ENCODE measurements at regions not wholly inside any gene's neighbourhood (a gene's known extent, or its start where the extent isn't known, plus 50 kb on each side); places are given as distances from the start of the nearest gene placed in this dataset.
"Not testable (repeated sequence)": the region's sequence is repeated elsewhere in the genome, so short reads cannot be mapped to it uniquely, and the experiment has no call there.

DNA sequence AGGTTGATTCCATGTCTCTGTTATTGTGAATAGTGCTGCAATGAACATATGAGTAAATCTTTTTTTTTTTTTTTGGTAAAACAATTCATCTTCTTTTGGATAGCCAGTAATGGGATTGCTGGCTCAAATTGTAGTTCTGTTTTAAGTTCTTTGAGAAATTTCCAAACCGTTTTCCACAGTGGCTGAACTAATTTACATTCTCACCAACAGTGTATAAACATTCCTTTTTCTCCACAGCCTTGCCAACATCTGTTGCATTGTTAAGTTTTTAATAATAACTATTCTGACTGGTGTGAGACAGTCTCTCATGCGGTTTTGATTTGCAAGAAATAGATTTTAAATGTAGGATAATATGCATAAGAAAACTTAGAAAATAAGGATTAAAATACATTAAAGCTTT lies 279.0 kb upstream of the EPHA3 start:
- Histone ChIP-seq H3K4me1 (ENCODE audit: control insufficient read depth in 3 of 3, insufficient read depth in 3 of 3, low read length in 3 of 3) (no peaks in the 10 kb centered on the region), H3K9ac (ENCODE audit: low read depth in 1 of 3, low read length in 3 of 3) (no peak overlapping the region), H3K9me3 (ENCODE audit: control insufficient read depth in 3 of 3, low read length in 3 of 3) (no peaks in the 10 kb centered on the region), H3K4me3 (ENCODE audit: low read length in 3 of 3) (no peak overlapping the region), H3K27me3 (ENCODE audit: control insufficient read depth in 3 of 3, insufficient read depth in 3 of 3, low read length in 3 of 3) (no peaks in the 10 kb centered on the region), H3K27ac (ENCODE audit: low read depth, low read length) (no peak overlapping the region), H3K36me3 (ENCODE audit: control insufficient read depth in 3 of 3, insufficient read depth in 3 of 3, low read length in 3 of 3) (no peaks in the 10 kb centered on the region)

DNA sequence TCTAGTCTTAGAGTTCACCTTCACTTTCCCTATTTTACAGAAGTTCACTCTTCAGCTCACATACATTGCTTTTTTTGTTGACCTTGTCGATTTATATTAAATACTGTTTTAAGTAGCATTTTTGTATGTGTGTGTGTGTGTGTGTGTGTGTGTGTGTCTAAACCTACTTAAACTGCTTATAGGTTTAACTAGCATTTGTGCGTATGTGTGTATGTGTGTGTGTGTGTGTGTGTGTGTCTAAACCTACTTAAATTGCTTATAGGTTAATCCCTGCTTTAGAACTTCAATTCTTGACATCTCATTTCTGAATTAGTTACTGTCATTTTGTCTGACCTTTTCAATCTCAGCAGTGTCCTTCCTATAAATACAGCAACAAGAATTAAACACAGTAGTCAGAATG lies 254.8 kb upstream of the EPHA3 start:
- no peak overlapping the region for H3K27ac ChIP-seq (ENCODE audit: low read depth, low read length)
- no peaks in the 10 kb centered on the region for H3K36me3 ChIP-seq (ENCODE audit: control insufficient read depth in 3 of 3, insufficient read depth in 3 of 3, low read length in 3 of 3)
- H3K4me3 ChIP-seq (ENCODE audit: low read length in 3 of 3): no peak overlapping the region
- no peaks in the 10 kb centered on the region for H3K27me3 ChIP-seq (ENCODE audit: control insufficient read depth in 3 of 3, insufficient read depth in 3 of 3, low read length in 3 of 3)
- peaks cover 0 to 2% (median 0%) of the 10 kb centered on the region in 3 donors for H3K9me3 ChIP-seq (ENCODE audit: control insufficient read depth in 3 of 3, low read length in 3 of 3)
- no peaks in the 10 kb centered on the region for H3K4me1 ChIP-seq (ENCODE audit: control insufficient read depth in 3 of 3, insufficient read depth in 3 of 3, low read length in 3 of 3)
- H3K9ac ChIP-seq (ENCODE audit: low read depth in 1 of 3, low read length in 3 of 3): no peak overlapping the region

DNA sequence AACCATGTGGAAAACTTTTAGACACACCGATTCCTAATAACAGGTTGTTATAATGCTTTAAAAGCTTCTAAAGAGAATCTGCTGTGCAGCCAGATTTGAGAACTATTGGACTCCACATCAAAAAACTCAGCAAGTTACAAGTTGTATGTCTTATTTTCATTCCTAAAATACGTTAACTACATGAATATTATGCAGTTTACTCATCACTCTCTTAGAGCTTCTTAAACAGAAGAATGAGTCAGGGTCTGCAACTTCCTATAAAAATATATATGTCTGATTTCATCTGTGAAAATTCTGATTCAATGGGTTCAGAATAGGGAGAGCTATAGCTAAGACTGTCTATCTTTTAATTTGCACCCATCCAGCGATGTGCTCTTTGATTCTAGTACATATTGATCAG lies 244.2 kb upstream of the EPHA3 start:
- no peak overlapping the region for H3K9ac ChIP-seq (ENCODE audit: low read depth in 1 of 3, low read length in 3 of 3)
- H3K27me3 ChIP-seq (ENCODE audit: control insufficient read depth in 3 of 3, insufficient read depth in 3 of 3, low read length in 3 of 3): no peaks in the 10 kb centered on the region
- no peaks in the 10 kb centered on the region for H3K9me3 ChIP-seq (ENCODE audit: control insufficient read depth in 3 of 3, low read length in 3 of 3)
- H3K4me1 ChIP-seq (ENCODE audit: control insufficient read depth in 3 of 3, insufficient read depth in 3 of 3, low read length in 3 of 3): no peaks in the 10 kb centered on the region
- no peak overlapping the region for H3K27ac ChIP-seq (ENCODE audit: low read depth, low read length)
- H3K36me3 ChIP-seq (ENCODE audit: control insufficient read depth in 3 of 3, insufficient read depth in 3 of 3, low read length in 3 of 3): no peaks in the 10 kb centered on the region
- H3K4me3 ChIP-seq (ENCODE audit: low read length in 3 of 3): no peak overlapping the region

DNA sequence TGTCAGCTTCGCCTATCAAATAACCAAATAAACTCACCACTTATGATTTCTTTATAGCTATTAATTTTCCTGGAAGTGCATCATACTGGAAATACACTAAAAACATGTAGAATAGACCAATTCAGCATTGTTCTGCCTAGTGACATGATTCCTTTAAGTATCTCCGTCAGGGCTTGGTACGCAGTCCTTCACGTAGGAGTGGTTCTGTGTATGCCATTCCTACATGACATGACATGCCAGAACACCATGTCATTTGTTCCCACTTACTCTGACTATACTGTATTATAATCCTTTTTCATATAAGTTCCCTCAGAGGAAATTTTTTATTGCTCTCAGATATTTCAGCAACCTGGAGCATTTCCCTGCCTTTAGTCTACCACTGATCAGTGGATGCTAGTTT lies 230.7 kb upstream of the EPHA3 start:
- H3K9me3 ChIP-seq (ENCODE audit: control insufficient read depth in 3 of 3, low read length in 3 of 3): no peaks in the 10 kb centered on the region
- H3K27me3 ChIP-seq (ENCODE audit: control insufficient read depth in 3 of 3, insufficient read depth in 3 of 3, low read length in 3 of 3): no peaks in the 10 kb centered on the region
- no peak overlapping the region for H3K9ac ChIP-seq (ENCODE audit: low read depth in 1 of 3, low read length in 3 of 3)
- H3K36me3 ChIP-seq (ENCODE audit: control insufficient read depth in 3 of 3, insufficient read depth in 3 of 3, low read length in 3 of 3): no peaks in the 10 kb centered on the region
- no peak overlapping the region for H3K27ac ChIP-seq (ENCODE audit: low read depth, low read length)
- H3K4me3 ChIP-seq (ENCODE audit: low read length in 3 of 3): no peak overlapping the region
- no peaks in the 10 kb centered on the region for H3K4me1 ChIP-seq (ENCODE audit: control insufficient read depth in 3 of 3, insufficient read depth in 3 of 3, low read length in 3 of 3)

DNA sequence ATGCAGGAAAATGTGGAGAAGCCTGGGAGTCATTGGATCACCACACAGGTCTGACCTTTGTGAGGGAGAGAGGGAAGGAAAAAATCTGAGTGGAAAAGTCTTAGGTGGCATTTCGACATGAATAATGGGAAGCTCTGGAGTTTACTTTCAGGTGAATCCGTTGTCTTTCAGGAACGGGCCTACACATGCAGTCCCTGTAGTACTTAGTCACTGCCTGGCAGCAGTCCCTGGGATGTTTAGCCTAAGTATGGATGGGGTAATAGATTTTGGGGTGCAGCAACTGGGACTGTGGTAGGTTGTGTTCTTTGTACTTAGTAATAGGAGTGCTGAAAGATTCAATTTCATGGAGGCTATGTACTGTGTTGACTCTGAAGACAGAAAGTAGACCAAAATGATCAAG lies 227.5 kb upstream of the EPHA3 start:
- Histone ChIP-seq H3K4me1 (ENCODE audit: control insufficient read depth in 3 of 3, insufficient read depth in 3 of 3, low read length in 3 of 3) (no peaks in the 10 kb centered on the region), H3K9me3 (ENCODE audit: control insufficient read depth in 3 of 3, low read length in 3 of 3) (no peaks in the 10 kb centered on the region), H3K36me3 (ENCODE audit: control insufficient read depth in 3 of 3, insufficient read depth in 3 of 3, low read length in 3 of 3) (no peaks in the 10 kb centered on the region), H3K27me3 (ENCODE audit: control insufficient read depth in 3 of 3, insufficient read depth in 3 of 3, low read length in 3 of 3) (no peaks in the 10 kb centered on the region), H3K27ac (ENCODE audit: low read depth, low read length) (no peak overlapping the region), H3K4me3 (ENCODE audit: low read length in 3 of 3) (no peak overlapping the region), H3K9ac (ENCODE audit: low read depth in 1 of 3, low read length in 3 of 3) (no peak overlapping the region)

DNA sequence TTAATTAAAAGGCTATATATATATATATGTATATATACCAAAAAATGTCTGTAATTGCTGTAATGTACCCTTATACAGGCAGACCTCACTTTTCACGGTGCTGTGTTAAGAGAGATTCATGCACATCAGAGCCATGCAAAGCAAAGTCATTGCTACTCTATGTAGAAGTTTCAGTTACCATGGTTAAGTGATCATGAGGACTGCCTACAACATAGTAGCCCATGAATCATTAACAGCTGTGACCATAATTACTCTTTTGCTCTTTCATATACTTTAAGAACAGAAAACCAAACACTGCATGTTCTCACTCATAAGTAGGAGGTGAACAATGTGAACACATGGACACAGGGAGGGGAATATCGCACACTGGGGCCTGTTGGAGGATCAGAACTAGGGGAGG lies 225.3 kb upstream of the EPHA3 start:
- Histone ChIP-seq H3K27me3 (ENCODE audit: control insufficient read depth in 3 of 3, insufficient read depth in 3 of 3, low read length in 3 of 3) (no peaks in the 10 kb centered on the region), H3K9me3 (ENCODE audit: control insufficient read depth in 3 of 3, low read length in 3 of 3) (no peaks in the 10 kb centered on the region), H3K4me3 (ENCODE audit: low read length in 3 of 3) (no peak overlapping the region), H3K9ac (ENCODE audit: low read depth in 1 of 3, low read length in 3 of 3) (no peak overlapping the region), H3K36me3 (ENCODE audit: control insufficient read depth in 3 of 3, insufficient read depth in 3 of 3, low read length in 3 of 3) (no peaks in the 10 kb centered on the region), H3K27ac (ENCODE audit: low read depth, low read length) (no peak overlapping the region), H3K4me1 (ENCODE audit: control insufficient read depth in 3 of 3, insufficient read depth in 3 of 3, low read length in 3 of 3) (no peaks in the 10 kb centered on the region)

DNA sequence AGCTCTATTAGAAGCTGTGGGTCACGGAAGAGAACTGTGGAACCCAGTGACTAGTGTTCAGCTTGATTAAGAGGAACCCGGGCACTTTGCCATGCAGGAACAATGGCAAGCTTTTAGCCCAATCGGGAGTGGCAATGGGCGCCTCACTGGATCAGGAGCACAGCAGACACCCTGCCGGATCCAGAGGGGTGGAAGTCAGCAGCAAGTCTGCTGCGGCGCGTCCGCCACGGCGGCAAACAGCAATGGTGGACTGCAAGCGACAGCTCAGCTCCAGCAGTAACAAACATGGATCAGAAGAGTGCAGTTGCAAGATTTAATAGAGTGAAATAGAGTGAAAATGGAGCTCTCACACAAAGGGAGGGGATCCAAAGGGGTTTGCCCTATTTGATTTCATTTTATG lies 220.8 kb upstream of the EPHA3 start:
- not testable (repeated sequence) for H3K9ac ChIP-seq (ENCODE audit: low read depth in 1 of 3, low read length in 3 of 3); H3K27ac ChIP-seq (ENCODE audit: low read depth, low read length); H3K4me1 ChIP-seq (ENCODE audit: control insufficient read depth in 3 of 3, insufficient read depth in 3 of 3, low read length in 3 of 3); H3K4me3 ChIP-seq (ENCODE audit: low read length in 3 of 3); H3K36me3 ChIP-seq (ENCODE audit: control insufficient read depth in 3 of 3, insufficient read depth in 3 of 3, low read length in 3 of 3); H3K9me3 ChIP-seq (ENCODE audit: control insufficient read depth in 3 of 3, low read length in 3 of 3); H3K27me3 ChIP-seq (ENCODE audit: control insufficient read depth in 3 of 3, insufficient read depth in 3 of 3, low read length in 3 of 3)

DNA sequence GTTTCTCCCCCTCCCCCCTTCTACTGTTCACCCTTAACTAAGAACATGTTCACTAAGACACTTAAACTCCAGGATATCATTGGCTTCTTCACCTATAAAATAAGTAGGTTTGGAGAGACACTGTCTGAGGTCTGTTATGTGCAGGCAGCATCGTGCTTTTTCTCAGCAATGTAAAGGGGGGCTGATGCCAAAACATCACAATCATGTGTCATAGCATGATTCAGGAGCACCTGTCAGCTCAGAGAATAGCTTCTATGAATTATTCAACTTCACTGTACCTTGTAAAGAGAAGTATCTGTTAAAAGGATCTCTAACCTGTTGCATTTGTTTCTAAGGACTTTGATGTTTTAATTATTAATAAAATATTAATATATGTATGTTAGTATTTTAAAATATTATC lies 211.4 kb upstream of the EPHA3 start:
- H3K9me3 ChIP-seq (ENCODE audit: control insufficient read depth in 3 of 3, low read length in 3 of 3): no peaks in the 10 kb centered on the region
- H3K9ac ChIP-seq (ENCODE audit: low read depth in 1 of 3, low read length in 3 of 3): no peak overlapping the region
- H3K27me3 ChIP-seq (ENCODE audit: control insufficient read depth in 3 of 3, insufficient read depth in 3 of 3, low read length in 3 of 3): no peaks in the 10 kb centered on the region
- H3K4me3 ChIP-seq (ENCODE audit: low read length in 3 of 3): no peak overlapping the region
- H3K36me3 ChIP-seq (ENCODE audit: control insufficient read depth in 3 of 3, insufficient read depth in 3 of 3, low read length in 3 of 3): no peaks in the 10 kb centered on the region
- H3K27ac ChIP-seq (ENCODE audit: low read depth, low read length): no peak overlapping the region
- no peaks in the 10 kb centered on the region for H3K4me1 ChIP-seq (ENCODE audit: control insufficient read depth in 3 of 3, insufficient read depth in 3 of 3, low read length in 3 of 3)

DNA sequence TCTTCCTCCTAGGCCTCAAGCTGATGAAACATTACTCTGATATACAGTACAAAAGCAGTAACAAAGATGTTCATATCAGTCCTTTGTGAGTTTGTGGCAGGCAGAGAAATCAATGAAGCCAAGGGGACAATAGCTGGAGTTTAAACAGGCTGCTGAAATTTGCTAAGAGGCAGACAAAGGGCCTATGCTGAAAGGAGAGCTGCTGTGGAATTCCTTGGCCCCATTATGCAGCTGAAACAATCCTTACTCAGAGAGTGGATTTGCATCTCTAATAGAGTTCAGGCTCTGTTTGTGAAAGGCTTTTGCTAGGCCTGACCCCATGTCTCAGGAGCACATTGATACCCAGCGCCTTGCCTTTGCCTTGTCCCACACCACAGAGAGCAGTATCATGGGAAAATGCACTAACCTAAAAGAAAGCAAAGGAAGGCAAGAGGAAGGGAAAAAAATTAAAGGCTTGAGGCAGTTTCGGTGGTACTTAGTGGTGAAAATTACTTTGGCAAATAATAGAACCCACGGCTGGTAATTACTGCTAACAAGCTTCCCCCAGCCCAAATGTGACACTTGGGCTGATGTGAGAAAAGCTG lies 195.0 kb upstream of the EPHA3 start:
- Histone ChIP-seq H3K9me3 (ENCODE audit: control insufficient read depth in 3 of 3, low read length in 3 of 3) (no peaks in the 10 kb centered on the region), H3K27me3 (ENCODE audit: control insufficient read depth in 3 of 3, insufficient read depth in 3 of 3, low read length in 3 of 3) (no peaks in the 10 kb centered on the region), H3K4me1 (ENCODE audit: control insufficient read depth in 3 of 3, insufficient read depth in 3 of 3, low read length in 3 of 3) (no peaks in the 10 kb centered on the region), H3K36me3 (ENCODE audit: control insufficient read depth in 3 of 3, insufficient read depth in 3 of 3, low read length in 3 of 3) (no peaks in the 10 kb centered on the region), H3K4me3 (ENCODE audit: low read length in 3 of 3) (no peak overlapping the region), H3K9ac (ENCODE audit: low read depth in 1 of 3, low read length in 3 of 3) (no peak overlapping the region), H3K27ac (ENCODE audit: low read depth, low read length) (no peak overlapping the region)

DNA sequence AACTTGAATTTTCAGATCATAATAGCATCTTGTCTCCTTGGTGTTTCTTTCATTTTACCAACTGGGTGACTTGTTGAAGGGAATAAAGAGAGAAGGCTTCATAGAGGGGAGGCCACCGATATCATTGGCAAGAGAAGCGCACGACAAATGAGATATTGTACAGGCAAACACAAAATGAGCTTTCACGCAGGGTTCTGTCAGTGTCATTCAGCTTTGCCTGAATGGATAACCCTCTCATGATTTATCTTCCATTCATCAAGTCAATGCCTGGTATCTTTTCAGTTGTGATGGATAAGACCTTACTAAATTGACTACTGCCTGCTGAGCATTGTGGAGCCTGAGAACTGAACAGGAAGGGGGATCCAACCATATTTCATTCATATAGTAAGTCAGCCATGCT lies 188.6 kb upstream of the EPHA3 start:
- no peaks in the 10 kb centered on the region for H3K36me3 ChIP-seq (ENCODE audit: control insufficient read depth in 3 of 3, insufficient read depth in 3 of 3, low read length in 3 of 3)
- no peak overlapping the region for H3K4me3 ChIP-seq (ENCODE audit: low read length in 3 of 3)
- no peaks in the 10 kb centered on the region for H3K9me3 ChIP-seq (ENCODE audit: control insufficient read depth in 3 of 3, low read length in 3 of 3)
- no peak overlapping the region for H3K9ac ChIP-seq (ENCODE audit: low read depth in 1 of 3, low read length in 3 of 3)
- no peaks in the 10 kb centered on the region for H3K27me3 ChIP-seq (ENCODE audit: control insufficient read depth in 3 of 3, insufficient read depth in 3 of 3, low read length in 3 of 3)
- H3K4me1 ChIP-seq (ENCODE audit: control insufficient read depth in 3 of 3, insufficient read depth in 3 of 3, low read length in 3 of 3): no peaks in the 10 kb centered on the region
- no peak overlapping the region for H3K27ac ChIP-seq (ENCODE audit: low read depth, low read length)

DNA sequence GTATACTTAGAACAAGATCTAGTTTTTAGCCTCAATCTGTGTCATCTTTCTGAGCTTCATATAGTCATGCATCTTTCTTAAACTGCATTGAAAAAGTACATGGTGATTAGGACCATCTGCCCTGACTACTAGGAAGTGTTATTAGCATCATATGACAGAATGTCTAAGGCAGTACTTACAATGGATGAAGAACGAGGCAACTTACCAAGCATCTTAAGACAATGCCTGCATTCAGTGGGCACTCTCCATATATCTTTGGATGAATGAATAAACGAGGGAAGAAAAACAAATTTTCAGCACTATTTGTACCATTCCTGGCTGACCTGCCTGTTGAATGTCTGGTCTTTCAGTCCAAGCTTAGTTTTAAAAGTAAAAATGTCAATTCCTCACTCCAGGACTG lies 185.4 kb upstream of the EPHA3 start:
- H3K36me3 ChIP-seq (ENCODE audit: control insufficient read depth in 3 of 3, insufficient read depth in 3 of 3, low read length in 3 of 3): no peaks in the 10 kb centered on the region
- no peaks in the 10 kb centered on the region for H3K4me1 ChIP-seq (ENCODE audit: control insufficient read depth in 3 of 3, insufficient read depth in 3 of 3, low read length in 3 of 3)
- no peaks in the 10 kb centered on the region for H3K27me3 ChIP-seq (ENCODE audit: control insufficient read depth in 3 of 3, insufficient read depth in 3 of 3, low read length in 3 of 3)
- H3K27ac ChIP-seq (ENCODE audit: low read depth, low read length): no peak overlapping the region
- H3K9me3 ChIP-seq (ENCODE audit: control insufficient read depth in 3 of 3, low read length in 3 of 3): no peaks in the 10 kb centered on the region
- no peak overlapping the region for H3K9ac ChIP-seq (ENCODE audit: low read depth in 1 of 3, low read length in 3 of 3)
- H3K4me3 ChIP-seq (ENCODE audit: low read length in 3 of 3): no peak overlapping the region

Data from skeletal muscle tissue (tissue), 3 donors.